HepG2 (cell line): ENCODE measurements at regions not wholly inside any gene's neighbourhood (a gene's known extent, or its start where the extent isn't known, plus 50 kb on each side); places are given as distances from the start of the nearest gene placed in this dataset.

Experiments
- ATAC-seq: fragments of 200-7000 bp; cut with Tn5 transposase; 3 replicates; pipeline ENCODE4 v1.9.1; 2020; ENCODE audit warnings: mild to moderate bottlenecking, moderate library complexity
- BruUV-seq: library from RNA; stranded (reverse); fragments of 400-500 nt; replicated peaks from 2 replicates; lab custom pipeline; 2021; lab: Mats Ljungman, UMichigan
- CTCF ChIA-PET: fragments of 300-600 bp; formaldehyde crosslinking; extraction: SDS; loops from one replicate; lab custom pipeline; 2021; ENCODE audit warnings: low total read pairs, inconsistent platforms, low intra/inter-chr PET ratio; lab: Yijun Ruan, JAX
- POLR2A ChIA-PET: fragments of 350-600 bp; sonication (Branson Sonifier 250); formaldehyde crosslinking; loops from one replicate; lab custom pipeline; 2020; ENCODE audit warnings: antibody characterized with exemption, inconsistent platforms; lab: Yijun Ruan, JAX
- DNase-seq: peaks from one replicate; pipeline ENCODE4 v3.0.0-alpha.2; 2015; ENCODE audit warnings: low spot score
- FAIRE-seq: peaks from 3 replicates; lab custom pipeline; 2011; peaks lifted over from hg19 to GRCh38; lab: Jason Lieb, UNC
- H2AFZ ChIP-seq: one replicate; pipeline ENCODE4 v1.6.1; 2011; ENCODE audit warnings: low read length, inconsistent platforms
- H3K27ac ChIP-seq: fragments of 300-600 bp; 3 replicates; pipeline ENCODE4 v1.8.0; 2011; ENCODE audit warnings: mixed run types, mild to moderate bottlenecking, mixed read lengths, low read length, inconsistent platforms; ENCODE audit not compliant: insufficient read depth; ENCODE audit errors: extremely low read length
- H3K27me3 ChIP-seq, 2 experiments: fragments of 200-600 bp in 1 of 2; 2 replicates in 1 of 2; 3 replicates in 1 of 2; pipeline versions ENCODE4 v1.6.0 to v1.8.0; 2011; ENCODE audit warnings: low read length in 2 of 2, mild to moderate bottlenecking in 2 of 2, moderate library complexity in 2 of 2, inconsistent platforms in 1 of 2; ENCODE audit not compliant: insufficient read depth in 2 of 2, control insufficient read depth in 1 of 2
- H3K36me3 ChIP-seq, 2 experiments: fragments of 200-600 bp in 1 of 2; replicated peaks in 1 of 2; 2 replicates in 1 of 2; 3 replicates in 1 of 2; pipeline versions ENCODE4 v1.5.1 to v1.8.0; 2011; ENCODE audit warnings: low read length in 2 of 2, inconsistent platforms in 1 of 2; ENCODE audit not compliant: insufficient read depth in 2 of 2, control insufficient read depth in 1 of 2
- H3K4me1 ChIP-seq: 2 replicates; pipeline ENCODE4 v1.5.1; 2012; ENCODE audit warnings: low read length, inconsistent platforms; ENCODE audit not compliant: insufficient read depth
- H3K4me2 ChIP-seq: 2 replicates; pipeline ENCODE4 v1.6.0; 2011; ENCODE audit warnings: low read depth, low read length, inconsistent platforms
- H3K4me3 ChIP-seq, 3 experiments: fragments of 200-600 bp in 1 of 3; sonication (generic), shearing (Covaris generic) in 1 of 3; replicated peaks in 1 of 3; 2 replicates each; pipeline ENCODE4 v1.5.1; 2011 to 2016; ENCODE audit warnings: low read length in 3 of 3, inconsistent platforms in 2 of 3, low read depth in 2 of 3, mild to moderate bottlenecking in 2 of 3, control low read depth in 1 of 3, mixed read lengths in 1 of 3; ENCODE audit not compliant: insufficient read depth in 1 of 3
- H3K79me2 ChIP-seq: one replicate; pipeline ENCODE4 v1.6.1; 2011; ENCODE audit warnings: low read length, inconsistent platforms; ENCODE audit not compliant: insufficient read depth
- H3K9ac ChIP-seq: 2 replicates; pipeline ENCODE4 v1.6.0; 2011; ENCODE audit warnings: mild to moderate bottlenecking, low read depth, low read length, inconsistent platforms; ENCODE audit not compliant: insufficient read depth
- H3K9me3 ChIP-seq: 2 replicates; pipeline ENCODE4 v1.5.1; 2012; ENCODE audit warnings: mild to moderate bottlenecking, low read length
- H4K20me1 ChIP-seq: 2 replicates; pipeline ENCODE4 v1.6.0; 2011; ENCODE audit warnings: inconsistent platforms, mild to moderate bottlenecking, low read length, moderate library complexity; ENCODE audit not compliant: insufficient read depth
- DMAP1 ChIP-seq: IDR thresholded peaks from 2 replicates; pipeline ENCODE4 v1.6.1; 2016
- HNF4A ChIP-seq: sonication (generic); formaldehyde crosslinking; IDR thresholded peaks from 2 replicates; pipeline ENCODE4 v1.4.0; 2020; ENCODE audit warnings: missing genetic modification reagents
- HNRNPL ChIP-seq: fragments of 200-400 bp; formaldehyde crosslinking; IDR thresholded peaks from 2 replicates; pipeline ENCODE4 v1.6.1; 2017; ENCODE audit warnings: mild to moderate bottlenecking, low read depth, low read length
- IKZF4 ChIP-seq: sonication (generic); formaldehyde crosslinking; IDR thresholded peaks from 2 replicates; pipeline ENCODE4 v1.5.1; 2020; ENCODE audit warnings: borderline replicate concordance, mild to moderate bottlenecking, low read depth, missing genetic modification reagents; ENCODE audit errors: not compliant biosample characterization
- MXD4 ChIP-seq: IDR thresholded peaks from 2 replicates; pipeline ENCODE4 v1.6.1; 2016; ENCODE audit warnings: mild to moderate bottlenecking, missing biosample characterization, missing genetic modification reagents
- PPARG ChIP-seq: conservative IDR thresholded peaks from 2 replicates; pipeline ENCODE4 v1.6.1; 2016; ENCODE audit warnings: missing biosample characterization, missing genetic modification reagents
- SP5 ChIP-seq: IDR thresholded peaks from 2 replicates; pipeline ENCODE4 v1.6.1; 2016; ENCODE audit warnings: low read depth, borderline replicate concordance
- SRSF9 ChIP-seq: fragments of 200-400 bp; formaldehyde crosslinking; IDR thresholded peaks from 2 replicates; pipeline ENCODE4 v1.6.1; 2018; ENCODE audit warnings: borderline replicate concordance, mild to moderate bottlenecking, low read depth, low read length; ENCODE audit not compliant: insufficient read depth, poor library complexity, severe bottlenecking
- ZFY ChIP-seq: sonication (generic); formaldehyde crosslinking; IDR thresholded peaks from 2 replicates; pipeline ENCODE4 v1.4.0; 2020; ENCODE audit warnings: missing genetic modification reagents
- ZNF205 ChIP-seq: IDR thresholded peaks from 2 replicates; pipeline ENCODE4 v1.6.1; 2018; ENCODE audit warnings: missing biosample characterization, missing genetic modification reagents
- ZNF589 ChIP-seq: sonication (generic); formaldehyde crosslinking; conservative IDR thresholded peaks from 2 replicates; pipeline ENCODE4 v1.8.0; 2022; ENCODE audit warnings: mild to moderate bottlenecking, moderate library complexity, missing genetic modification reagents
- ZNF605 ChIP-seq: sonication (generic); formaldehyde crosslinking; IDR thresholded peaks from 2 replicates; pipeline ENCODE4 v1.8.0; 2022; ENCODE audit warnings: mild to moderate bottlenecking, missing genetic modification reagents
- ZNF644 ChIP-seq: IDR thresholded peaks from 2 replicates; pipeline ENCODE4 v1.6.1; 2016; ENCODE audit warnings: low read depth
- ZSCAN31 ChIP-seq: sonication (generic); formaldehyde crosslinking; IDR thresholded peaks from 2 replicates; pipeline ENCODE4 v1.5.0; 2020; ENCODE audit warnings: low read depth, mild to moderate bottlenecking, missing genetic modification reagents
- WGBS: methylation state at CpG from one replicate; pipeline ENCODE4 v1.1.6; 2017; ENCODE audit warnings: low lambda C conversion rate; 5-methylcytosine and 5-hydroxymethylcytosine counted together
- in situ Hi-C: cut with HindIII; loops from 2 replicates; pipeline ENCODE4 v1.10.0; 2017; ENCODE audit warnings: low pct_unique_long_range_greater_than_20kb; ENCODE audit not compliant: extremely low pct_ligation_motif_present
- intact Hi-C: fragments of 100-400 bp; cut with micrococcal nuclease; formaldehyde crosslinking; loops from one replicate; pipeline ENCODE4 v1.10.0; 2022; ENCODE audit not compliant: unreplicated experiment
- TF ChIP-seq, protein P1 (sequence below): sonication (generic); formaldehyde crosslinking; IDR thresholded peaks from 2 replicates; pipeline ENCODE4 v1.4.0; 2020; ENCODE audit warnings: missing genetic modification reagents, borderline replicate concordance
- TF ChIP-seq, protein P2 (sequence below): sonication (generic); formaldehyde crosslinking; IDR thresholded peaks from 2 replicates; pipeline ENCODE4 v1.4.0; 2020; ENCODE audit warnings: missing genetic modification reagents, low read depth, mild to moderate bottlenecking, borderline replicate concordance
- TF ChIP-seq, protein P3 (sequence below): sonication (generic); formaldehyde crosslinking; IDR thresholded peaks from 2 replicates; pipeline ENCODE4 v1.4.0; 2020; ENCODE audit warnings: low read depth, missing genetic modification reagents

DNA sequence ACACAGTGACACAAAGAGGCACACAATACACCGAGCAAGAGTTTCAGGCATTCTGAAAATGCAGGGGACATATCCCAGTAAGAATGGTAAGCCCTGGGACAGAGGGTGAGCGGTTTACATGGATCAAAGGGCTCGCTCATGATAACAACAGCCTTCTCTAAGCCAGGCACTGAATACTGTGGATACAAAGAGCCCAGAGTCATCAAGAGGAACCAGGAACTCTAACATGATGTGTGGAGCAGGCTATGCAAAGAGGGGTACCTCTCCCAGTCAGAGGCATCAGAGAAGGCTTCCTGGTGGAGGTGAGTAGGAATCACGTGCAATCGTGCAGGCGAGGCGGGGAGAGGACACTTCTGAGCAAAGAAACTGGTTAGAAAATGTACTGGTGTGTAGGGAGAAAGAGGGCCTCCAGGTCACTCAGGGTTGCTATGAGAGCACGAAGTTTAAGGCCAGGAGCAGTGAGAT, 76.9 kb upstream of the EEA1 start:
- POLR2A ChIA-PET: interaction anchor here (1.7 to 9.2 kb wide), 3 partner anchors 13 to 122 kb away, joined by 7 to 132 read pairs (median 9); no protein-coding TSS in a partner anchor
- in situ Hi-C loops (no loop called here), intact Hi-C loops (loop anchor here (1.0 to 5.0 kb wide), 6 partner anchors 14 to 376 kb away; no protein-coding TSS in a partner anchor)
- Histone ChIP-seq H3K4me1 (peaks cover 84% of the 10 kb centered on the region), H3K4me3 (peak overlapping the region; percentile 41 to 68 (median 50)), H3K9me3 (no peaks in the 10 kb centered on the region), H3K4me2 (peak overlapping the region; percentile 96), H3K79me2 (peaks cover 39% of the 10 kb centered on the region), H3K27ac (peak overlapping the region; percentile 89), H2AFZ (peak overlapping the region; percentile 37), H3K27me3 (no peaks in the 10 kb centered on the region), H3K36me3 (no peaks in the 10 kb centered on the region), H4K20me1 (no peaks in the 10 kb centered on the region), H3K9ac (peak overlapping the region; percentile 79)
- FAIRE-seq (peak; percentile 60), ATAC-seq (peak; percentile 99), DNase-seq (peak; percentile 96)
- CTCF ChIA-PET: no interaction called here
- BruUV-seq: no TSS peak
- WGBS: 3% methylated on average over 8 of the region's 8 CpGs
- TF ChIP-seq, protein P1, sequence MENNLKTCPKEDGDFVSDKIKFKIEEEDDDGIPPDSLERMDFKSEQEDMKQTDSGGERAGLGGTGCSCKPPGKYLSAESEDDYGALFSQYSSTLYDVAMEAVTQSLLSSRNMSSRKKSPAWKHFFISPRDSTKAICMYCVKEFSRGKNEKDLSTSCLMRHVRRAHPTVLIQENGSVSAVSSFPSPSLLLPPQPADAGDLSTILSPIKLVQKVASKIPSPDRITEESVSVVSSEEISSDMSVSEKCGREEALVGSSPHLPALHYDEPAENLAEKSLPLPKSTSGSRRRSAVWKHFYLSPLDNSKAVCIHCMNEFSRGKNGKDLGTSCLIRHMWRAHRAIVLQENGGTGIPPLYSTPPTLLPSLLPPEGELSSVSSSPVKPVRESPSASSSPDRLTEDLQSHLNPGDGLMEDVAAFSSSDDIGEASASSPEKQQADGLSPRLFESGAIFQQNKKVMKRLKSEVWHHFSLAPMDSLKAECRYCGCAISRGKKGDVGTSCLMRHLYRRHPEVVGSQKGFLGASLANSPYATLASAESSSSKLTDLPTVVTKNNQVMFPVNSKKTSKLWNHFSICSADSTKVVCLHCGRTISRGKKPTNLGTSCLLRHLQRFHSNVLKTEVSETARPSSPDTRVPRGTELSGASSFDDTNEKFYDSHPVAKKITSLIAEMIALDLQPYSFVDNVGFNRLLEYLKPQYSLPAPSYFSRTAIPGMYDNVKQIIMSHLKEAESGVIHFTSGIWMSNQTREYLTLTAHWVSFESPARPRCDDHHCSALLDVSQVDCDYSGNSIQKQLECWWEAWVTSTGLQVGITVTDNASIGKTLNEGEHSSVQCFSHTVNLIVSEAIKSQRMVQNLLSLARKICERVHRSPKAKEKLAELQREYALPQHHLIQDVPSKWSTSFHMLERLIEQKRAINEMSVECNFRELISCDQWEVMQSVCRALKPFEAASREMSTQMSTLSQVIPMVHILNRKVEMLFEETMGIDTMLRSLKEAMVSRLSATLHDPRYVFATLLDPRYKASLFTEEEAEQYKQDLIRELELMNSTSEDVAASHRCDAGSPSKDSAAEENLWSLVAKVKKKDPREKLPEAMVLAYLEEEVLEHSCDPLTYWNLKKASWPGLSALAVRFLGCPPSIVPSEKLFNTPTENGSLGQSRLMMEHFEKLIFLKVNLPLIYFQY (CRISPR knock-in tag): no peak
- TF ChIP-seq HNF4A (CRISPR knock-in tag): peak; percentile 56
- TF ChIP-seq, protein P2, sequence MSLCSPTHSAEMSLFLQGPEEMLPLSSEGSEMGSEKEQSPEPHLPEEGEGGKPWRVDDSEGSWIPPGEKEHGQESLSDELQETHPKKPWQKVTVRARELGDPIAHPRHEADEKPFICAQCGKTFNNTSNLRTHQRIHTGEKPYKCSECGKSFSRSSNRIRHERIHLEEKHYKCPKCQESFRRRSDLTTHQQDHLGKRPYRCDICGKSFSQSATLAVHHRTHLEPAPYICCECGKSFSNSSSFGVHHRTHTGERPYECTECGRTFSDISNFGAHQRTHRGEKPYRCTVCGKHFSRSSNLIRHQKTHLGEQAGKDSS (CRISPR knock-in tag): peak; percentile 26; the same call in 1 of the 2 replicates
- TF ChIP-seq, protein P3, sequence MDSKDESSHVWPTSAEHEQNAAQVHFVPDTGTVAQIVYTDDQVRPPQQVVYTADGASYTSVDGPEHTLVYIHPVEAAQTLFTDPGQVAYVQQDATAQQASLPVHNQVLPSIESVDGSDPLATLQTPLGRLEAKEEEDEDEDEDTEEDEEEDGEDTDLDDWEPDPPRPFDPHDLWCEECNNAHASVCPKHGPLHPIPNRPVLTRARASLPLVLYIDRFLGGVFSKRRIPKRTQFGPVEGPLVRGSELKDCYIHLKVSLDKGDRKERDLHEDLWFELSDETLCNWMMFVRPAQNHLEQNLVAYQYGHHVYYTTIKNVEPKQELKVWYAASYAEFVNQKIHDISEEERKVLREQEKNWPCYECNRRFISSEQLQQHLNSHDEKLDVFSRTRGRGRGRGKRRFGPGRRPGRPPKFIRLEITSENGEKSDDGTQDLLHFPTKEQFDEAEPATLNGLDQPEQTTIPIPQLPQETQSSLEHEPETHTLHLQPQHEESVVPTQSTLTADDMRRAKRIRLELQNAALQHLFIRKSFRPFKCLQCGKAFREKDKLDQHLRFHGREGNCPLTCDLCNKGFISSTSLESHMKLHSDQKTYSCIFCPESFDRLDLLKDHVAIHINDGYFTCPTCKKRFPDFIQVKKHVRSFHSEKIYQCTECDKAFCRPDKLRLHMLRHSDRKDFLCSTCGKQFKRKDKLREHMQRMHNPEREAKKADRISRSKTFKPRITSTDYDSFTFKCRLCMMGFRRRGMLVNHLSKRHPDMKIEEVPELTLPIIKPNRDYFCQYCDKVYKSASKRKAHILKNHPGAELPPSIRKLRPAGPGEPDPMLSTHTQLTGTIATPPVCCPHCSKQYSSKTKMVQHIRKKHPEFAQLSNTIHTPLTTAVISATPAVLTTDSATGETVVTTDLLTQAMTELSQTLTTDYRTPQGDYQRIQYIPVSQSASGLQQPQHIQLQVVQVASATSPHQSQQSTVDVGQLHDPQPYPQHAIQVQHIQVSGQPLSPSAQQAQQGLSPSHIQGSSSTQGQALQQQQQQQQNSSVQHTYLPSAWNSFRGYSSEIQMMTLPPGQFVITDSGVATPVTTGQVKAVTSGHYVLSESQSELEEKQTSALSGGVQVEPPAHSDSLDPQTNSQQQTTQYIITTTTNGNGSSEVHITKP: 0 out of 2 replicates have a peak, but pooled peaks have one; percentile 23
- TF ChIP-seq ZNF205 (CRISPR knock-in tag): no peak
- TF ChIP-seq HNRNPL: no peak
- TF ChIP-seq PPARG (CRISPR knock-in tag): 0 out of 2 replicates have a peak, but pooled peaks have one; percentile 15
- peak; percentile 69 for TF ChIP-seq ZNF644 (CRISPR knock-in tag)
- TF ChIP-seq DMAP1 (CRISPR knock-in tag): peak; percentile 50; the same call in 1 of the 2 replicates
- 0 out of 2 replicates have a peak, but pooled peaks have one; percentile 62 for TF ChIP-seq ZSCAN31 (CRISPR knock-in tag)
- TF ChIP-seq ZFY: peak; percentile 60
- TF ChIP-seq ZNF589 (CRISPR knock-in tag): no peak
- TF ChIP-seq SP5 (CRISPR knock-in tag): peak; percentile 44; the same call in 1 of the 2 replicates
- no peak for TF ChIP-seq MXD4
- TF ChIP-seq IKZF4: no peak
- no peak for TF ChIP-seq SRSF9
- peak; percentile 60; the same call in 1 of the 2 replicates for TF ChIP-seq ZNF605
